SK-N-MC (cell line): ENCODE measurements at regions not wholly inside any gene's neighbourhood (a gene's known extent, or its start where the extent isn't known, plus 50 kb on each side); places are given as distances from the start of the nearest gene placed in this dataset.

Source experiments
- EZH2 ChIP-seq: fragments of 200-600 bp; sonication (generic); IDR thresholded peaks from one replicate; pipeline ENCODE4 v1.6.1; 2017; ENCODE audit warnings: antibody characterized with exemption
- POLR2AphosphoS5 ChIP-seq: IDR thresholded peaks from 2 replicates; pipeline ENCODE4 v1.6.1; 2012; ENCODE audit warnings: mild to moderate bottlenecking, low read depth, low read length, borderline replicate concordance

DNA sequence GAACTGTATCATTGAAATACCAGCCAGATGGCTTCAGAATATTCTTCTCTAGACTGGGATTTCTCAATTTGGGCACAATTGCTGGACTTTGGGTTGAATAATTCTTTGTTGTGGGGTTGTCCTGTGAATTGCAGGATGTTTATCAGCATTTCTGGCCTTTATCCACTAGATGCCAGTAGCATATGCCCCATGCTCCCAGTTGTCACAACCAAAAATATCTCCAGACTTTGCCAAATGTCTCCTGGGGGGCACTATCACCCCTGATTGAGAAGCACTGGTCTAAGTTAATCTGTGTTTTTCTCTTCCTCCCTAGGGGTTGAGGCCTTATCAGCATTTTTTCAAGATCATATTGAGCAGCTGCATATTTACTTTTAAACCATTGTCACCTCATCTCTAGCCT lies 204.9 kb upstream of the SP8 start:
- TF ChIP-seq EZH2 (no peak), POLR2AphosphoS5 (no peak)
